HFF-Myc (cell line): ENCODE measurements at regions not wholly inside any gene's neighbourhood (a gene's known extent, or its start where the extent isn't known, plus 50 kb on each side); places are given as distances from the start of the nearest gene placed in this dataset.

ENCODE experiments used
- DNase-seq: peaks from one replicate; pipeline ENCODE4 v3.0.0-alpha.2; 2011; ENCODE audit warnings: low read depth; ENCODE audit errors: extremely low read depth
- H3K4me3 ChIP-seq: replicated peaks from 2 replicates; pipeline ENCODE4 v1.5.1; 2011; ENCODE audit warnings: low read depth, mild to moderate bottlenecking, control low read depth, low read length
- TF ChIP-seq, protein P1 (sequence below): IDR thresholded peaks from 2 replicates; pipeline ENCODE4 v1.5.1; 2012; ENCODE audit warnings: mild to moderate bottlenecking, low read depth, low read length, control low read depth; ENCODE audit errors: missing control alignments

DNA sequence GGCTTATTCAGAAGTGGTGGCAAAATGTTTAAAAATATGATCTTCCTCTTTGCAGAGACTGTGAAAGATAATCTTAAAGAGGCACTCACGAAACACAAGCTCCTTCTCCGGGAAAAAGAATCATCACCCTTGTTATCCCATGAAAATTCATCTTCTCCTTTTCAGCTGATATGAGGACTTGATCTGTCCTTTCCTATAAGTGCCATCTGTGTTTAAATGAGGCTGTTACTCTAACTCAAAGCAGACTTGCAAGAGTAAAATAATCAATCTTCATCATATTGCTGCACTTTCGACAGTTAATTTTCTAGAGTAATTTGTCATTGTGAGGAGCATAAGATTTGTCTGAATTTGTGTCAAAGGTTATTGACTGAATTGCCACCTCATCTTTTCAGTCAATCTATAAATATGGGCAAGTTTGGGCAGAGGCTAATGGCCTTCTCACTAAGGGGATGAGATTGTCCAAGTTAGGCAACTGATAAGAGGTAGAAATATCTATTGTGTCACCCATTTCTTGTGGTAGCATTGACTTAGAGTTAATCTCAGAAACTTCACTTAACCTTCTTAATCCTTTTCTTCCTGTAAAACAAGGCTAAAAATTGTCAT lies 452.9 kb downstream of the GRXCR1 start:
- no peak overlapping the region for H3K4me3 ChIP-seq
- TF ChIP-seq, protein P1, sequence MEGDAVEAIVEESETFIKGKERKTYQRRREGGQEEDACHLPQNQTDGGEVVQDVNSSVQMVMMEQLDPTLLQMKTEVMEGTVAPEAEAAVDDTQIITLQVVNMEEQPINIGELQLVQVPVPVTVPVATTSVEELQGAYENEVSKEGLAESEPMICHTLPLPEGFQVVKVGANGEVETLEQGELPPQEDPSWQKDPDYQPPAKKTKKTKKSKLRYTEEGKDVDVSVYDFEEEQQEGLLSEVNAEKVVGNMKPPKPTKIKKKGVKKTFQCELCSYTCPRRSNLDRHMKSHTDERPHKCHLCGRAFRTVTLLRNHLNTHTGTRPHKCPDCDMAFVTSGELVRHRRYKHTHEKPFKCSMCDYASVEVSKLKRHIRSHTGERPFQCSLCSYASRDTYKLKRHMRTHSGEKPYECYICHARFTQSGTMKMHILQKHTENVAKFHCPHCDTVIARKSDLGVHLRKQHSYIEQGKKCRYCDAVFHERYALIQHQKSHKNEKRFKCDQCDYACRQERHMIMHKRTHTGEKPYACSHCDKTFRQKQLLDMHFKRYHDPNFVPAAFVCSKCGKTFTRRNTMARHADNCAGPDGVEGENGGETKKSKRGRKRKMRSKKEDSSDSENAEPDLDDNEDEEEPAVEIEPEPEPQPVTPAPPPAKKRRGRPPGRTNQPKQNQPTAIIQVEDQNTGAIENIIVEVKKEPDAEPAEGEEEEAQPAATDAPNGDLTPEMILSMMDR, result no peak
- DNase-seq, result no peak

DNA sequence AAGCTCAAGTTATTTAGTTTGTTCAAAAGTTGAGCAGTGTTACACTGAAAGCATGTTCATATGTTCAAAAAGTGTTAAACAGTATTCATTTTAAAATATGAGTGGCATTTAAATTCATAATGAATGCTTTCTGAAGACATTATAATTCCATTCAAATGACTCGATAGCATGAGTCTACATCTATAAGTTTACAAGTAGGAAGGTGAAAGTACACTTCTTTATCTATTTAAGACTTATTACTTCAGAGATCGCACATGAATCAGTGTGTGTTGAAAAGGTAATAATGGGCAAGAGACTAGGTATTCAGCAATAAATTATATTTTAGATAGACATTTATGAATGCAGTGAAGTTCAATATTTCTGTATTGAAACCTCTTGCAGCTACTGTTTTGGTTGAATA lies 456.1 kb downstream of the GRXCR1 start:
- no peak for DNase-seq
- TF ChIP-seq, protein P1, result no peak

DNA sequence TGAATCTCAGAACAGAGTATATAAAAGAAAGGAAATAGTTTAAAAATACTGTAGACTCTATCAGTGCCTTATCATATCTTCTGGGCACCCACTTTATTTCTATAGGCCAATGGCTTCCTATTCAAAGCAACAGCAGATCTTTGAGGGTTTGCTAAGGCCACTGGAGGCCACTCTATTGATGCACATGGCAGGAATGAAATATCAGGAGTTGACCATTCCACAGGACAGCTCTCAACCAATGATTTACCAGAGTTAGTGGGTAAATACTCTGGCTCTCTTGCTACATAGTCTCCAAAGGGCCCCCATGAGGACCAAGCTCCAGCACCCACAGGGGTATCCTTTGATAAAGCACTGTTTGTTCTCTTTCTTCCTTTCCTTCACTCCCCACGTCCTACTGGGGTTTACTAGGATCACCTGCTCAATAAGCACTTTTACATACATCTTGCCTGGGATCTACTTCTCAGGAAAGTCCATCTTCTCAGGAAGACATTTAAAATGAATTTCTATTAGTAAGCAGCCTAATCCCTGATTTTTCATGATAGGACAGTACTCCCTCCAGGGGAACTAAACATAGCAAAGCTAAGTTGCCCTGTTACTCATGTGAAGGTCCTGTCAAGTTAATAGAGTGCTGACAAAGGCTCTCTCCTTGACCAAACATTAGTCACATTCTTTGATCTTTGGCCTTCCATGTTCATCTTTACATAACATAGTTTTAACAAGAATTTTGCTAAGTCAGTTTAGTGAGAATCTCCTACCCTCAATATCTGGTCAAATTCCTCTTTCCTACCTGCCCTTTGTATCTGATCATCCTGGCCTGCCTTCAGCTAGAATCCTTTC lies 459.7 kb downstream of the GRXCR1 start:
- DNase-seq, result no peak
- TF ChIP-seq, protein P1, result no peak
- H3K4me3 ChIP-seq, result no peak overlapping the region

More for the DNA sequence above, 456.1 kb downstream of the GRXCR1 start:
- H3K4me3 ChIP-seq, result no peak overlapping the region

DNA sequence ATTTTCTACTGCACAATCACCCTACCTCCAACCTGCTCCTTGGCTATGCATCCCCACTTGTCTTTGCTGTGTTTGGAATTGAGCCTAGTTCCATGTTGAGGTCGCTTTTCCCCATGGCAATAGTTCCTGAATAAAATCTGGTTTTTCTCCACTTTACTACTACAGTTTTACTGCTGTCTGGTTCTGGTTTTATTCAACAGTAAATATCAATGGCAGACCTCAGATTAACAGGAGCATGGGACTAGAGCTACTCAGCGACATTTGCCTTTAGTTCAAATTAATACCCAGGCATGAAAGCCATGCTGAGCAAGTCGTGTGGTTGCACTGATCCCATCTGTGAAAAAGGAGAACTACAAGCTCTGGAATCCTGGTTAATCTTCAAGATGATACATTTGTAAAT lies 460.3 kb downstream of the GRXCR1 start:
- TF ChIP-seq, protein P1, result no peak
- H3K4me3 ChIP-seq, result no peak overlapping the region
- no peak for DNase-seq

DNA sequence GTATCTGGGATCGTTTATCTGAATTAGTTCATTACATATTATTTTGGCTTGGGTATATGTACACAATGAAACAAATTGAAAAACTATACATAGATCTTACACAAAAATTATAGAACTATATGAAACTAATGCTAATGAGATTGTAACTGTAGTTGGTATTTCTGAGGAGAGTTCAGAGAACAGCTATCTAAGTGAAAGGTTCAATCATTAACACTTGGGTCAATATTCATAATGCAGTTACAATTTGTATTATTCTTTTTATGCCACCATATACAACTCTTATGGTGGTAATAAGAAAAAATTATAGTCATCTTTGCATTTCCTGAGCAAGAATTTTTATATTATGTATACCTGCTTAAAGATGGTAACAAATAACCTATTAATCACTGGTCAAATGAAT lies 461.0 kb downstream of the GRXCR1 start:
- TF ChIP-seq, protein P1, result no peak
- H3K4me3 ChIP-seq, result no peak overlapping the region
- no peak for DNase-seq

DNA sequence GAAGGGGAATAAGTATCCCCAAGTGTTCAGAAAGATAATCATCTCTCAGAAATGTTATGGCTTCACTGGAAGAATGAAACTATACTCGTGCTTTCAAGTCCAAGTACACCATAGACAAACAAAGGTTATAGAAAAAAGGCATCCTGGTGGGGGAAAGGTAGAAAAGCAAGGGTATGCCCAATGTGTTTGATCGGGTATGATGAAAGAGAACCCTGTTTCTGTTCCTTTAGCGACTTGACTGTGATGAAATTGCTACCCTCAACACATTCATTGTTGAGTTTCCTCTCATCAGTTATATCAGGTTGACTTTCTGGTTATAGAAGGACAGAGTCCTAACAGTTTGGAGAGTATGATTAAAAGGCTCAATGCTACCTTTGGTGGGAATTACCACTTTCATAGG lies 464.3 kb downstream of the GRXCR1 start:
- DNase-seq, result no peak
- no peak overlapping the region for H3K4me3 ChIP-seq
- TF ChIP-seq, protein P1, result no peak
